SK-N-SH (cell line): ENCODE measurements at regions not wholly inside any gene's neighbourhood (a gene's known extent, or its start where the extent isn't known, plus 50 kb on each side); places are given as distances from the start of the nearest gene placed in this dataset.
A peak's percentile ranks its signal among the peaks of the same experiment; 100 is the strongest.
"Not testable (repeated sequence)": the region's sequence is repeated elsewhere in the genome, so short reads cannot be mapped to it uniquely, and the experiment has no call there.

Source experiments
- CTCF ChIA-PET: fragments of 300-600, 350-600 bp; formaldehyde crosslinking; extraction: SDS; loops from one replicate; lab custom pipeline; 2021; lab: Yijun Ruan, JAX
- POLR2A ChIA-PET: fragments of 350-600 bp; sonication (Branson Sonifier 250); formaldehyde crosslinking; extraction: SDS; loops from one replicate; lab custom pipeline; 2020; ENCODE audit warnings: antibody characterized with exemption, inconsistent platforms; lab: Yijun Ruan, JAX
- DNase-seq: peaks from one replicate; pipeline ENCODE4 v3.0.0; 2012
- H2AFZ ChIP-seq: fragments of 200-600 bp; sonication (generic); 2 replicates; pipeline ENCODE4 v1.8.1; 2016; ENCODE audit warnings: antibody characterized with exemption, mild to moderate bottlenecking, low read depth
- H3F3A ChIP-seq: fragments of 200-600 bp; sonication (generic); replicated peaks from 2 replicates; pipeline ENCODE3; 2016; ENCODE audit warnings: antibody characterized with exemption, mild to moderate bottlenecking; ENCODE audit not compliant: insufficient read depth
- H3K27ac ChIP-seq, 2 experiments: fragments of 200-500 bp in 1 of 2; fragments of 200-600 bp in 1 of 2; sonication (Bioruptor generic) in 1 of 2; sonication (generic), shearing (Covaris generic) in 1 of 2; 2 replicates each; pipeline versions ENCODE4 v1.5.1 to v1.6.1; 2014 to 2016; ENCODE audit warnings: low read depth in 2 of 2, inconsistent platforms in 1 of 2, low read length in 1 of 2, mild to moderate bottlenecking in 1 of 2, mixed read lengths in 1 of 2
- H3K27me3 ChIP-seq: fragments of 200-600 bp; sonication (generic), shearing (Covaris generic); 2 replicates; pipeline ENCODE4 v1.6.1; 2016; ENCODE audit warnings: mixed run types; ENCODE audit not compliant: insufficient read depth
- H3K36me3 ChIP-seq, 2 experiments: fragments of 200-500 bp in 1 of 2; fragments of 200-600 bp in 1 of 2; sonication (Bioruptor generic) in 1 of 2; sonication (generic) in 1 of 2; replicated peaks in 1 of 2; 2 replicates each; pipeline versions ENCODE3 to v1.5.1; 2014 to 2016; ENCODE audit warnings: low read length in 1 of 2, mild to moderate bottlenecking in 1 of 2; ENCODE audit not compliant: insufficient read depth in 2 of 2, control insufficient read depth in 1 of 2
- H3K4me1 ChIP-seq, 2 experiments: fragments of 200-500 bp in 1 of 2; fragments of 200-600 bp in 1 of 2; sonication (Bioruptor generic) in 1 of 2; sonication (generic), shearing (Covaris generic) in 1 of 2; 2 replicates each; pipeline versions ENCODE4 v1.5.1 to v1.6.1; 2014 to 2016; ENCODE audit warnings: low read depth in 1 of 2, low read length in 1 of 2, mixed run types in 1 of 2; ENCODE audit not compliant: insufficient read depth in 2 of 2, control insufficient read depth in 1 of 2
- H3K4me2 ChIP-seq: fragments of 200-600 bp; sonication (generic), shearing (Covaris generic); 2 replicates; pipeline ENCODE4 v1.6.1; 2017; ENCODE audit warnings: mixed run types
- H3K4me3 ChIP-seq, 2 experiments: fragments of 200-500 bp in 1 of 2; fragments of 200-600 bp in 1 of 2; sonication (Bioruptor generic) in 1 of 2; sonication (generic), shearing (Covaris generic) in 1 of 2; 2 replicates each; pipeline versions ENCODE4 v1.5.1 to v1.8.1; 2014 to 2016; ENCODE audit warnings: low read depth in 2 of 2, inconsistent platforms in 1 of 2, low read length in 1 of 2, mild to moderate bottlenecking in 1 of 2, mixed read lengths in 1 of 2, moderate library complexity in 1 of 2
- H3K79me2 ChIP-seq: fragments of 200-600 bp; sonication (generic); 2 replicates; pipeline ENCODE4 v1.8.1; 2017; ENCODE audit warnings: mild to moderate bottlenecking; ENCODE audit not compliant: insufficient read depth
- H3K9ac ChIP-seq: fragments of 200-600 bp; sonication (generic); 2 replicates; pipeline ENCODE4 v1.6.1; 2017; ENCODE audit warnings: mixed run types
- H3K9me2 ChIP-seq: fragments of 200-600 bp; sonication (generic); 2 replicates; pipeline ENCODE4 v1.6.1; 2017; ENCODE audit warnings: mixed run types
- H3K9me3 ChIP-seq: fragments of 200-600 bp; sonication (generic); 2 replicates; pipeline ENCODE4 v1.6.1; 2017; ENCODE audit warnings: mixed run types, mild to moderate bottlenecking, moderate library complexity
- H4K20me1 ChIP-seq: fragments of 200-600 bp; sonication (generic); 2 replicates; pipeline ENCODE4 v1.6.1; 2017; ENCODE audit warnings: mild to moderate bottlenecking, mixed run types; ENCODE audit not compliant: insufficient read depth
- CHD2 ChIP-seq: fragments of 150-350 bp; IDR thresholded peaks from 2 replicates; pipeline ENCODE4 v1.6.1; 2018; ENCODE audit warnings: low read length; ENCODE audit not compliant: partially characterized antibody
- CTCF ChIP-seq: fragments of 200-600 bp; sonication (generic); IDR thresholded peaks from 2 replicates; pipeline ENCODE4 v1.6.1; 2017; ENCODE audit warnings: antibody characterized with exemption, mild to moderate bottlenecking, moderate library complexity
- ELF1 ChIP-seq: IDR thresholded peaks from 2 replicates; pipeline ENCODE4 v1.4.0; 2012
- FOSL2 ChIP-seq: IDR thresholded peaks from 2 replicates; pipeline ENCODE4 v1.4.0; 2012; ENCODE audit warnings: low read depth, mild to moderate bottlenecking, moderate library complexity, borderline replicate concordance
- FOXJ3 ChIP-seq: sonication (generic); formaldehyde crosslinking; IDR thresholded peaks from 2 replicates; pipeline ENCODE4 v1.5.1; 2020; ENCODE audit warnings: mild to moderate bottlenecking, missing genetic modification reagents
- GATA2 ChIP-seq: sonication (generic); formaldehyde crosslinking; IDR thresholded peaks from 2 replicates; pipeline ENCODE4 v1.5.0; 2020; ENCODE audit warnings: mild to moderate bottlenecking, missing genetic modification reagents
- JUND ChIP-seq: IDR thresholded peaks from 2 replicates; pipeline ENCODE4 v1.4.0; 2012
- MXI1 ChIP-seq: IDR thresholded peaks from 2 replicates; pipeline ENCODE4 v1.6.1; 2012; ENCODE audit warnings: mild to moderate bottlenecking, low read depth, low read length, improper control_type of control experiment
- NRF1 ChIP-seq: IDR thresholded peaks from 2 replicates; pipeline ENCODE4 v1.6.1; 2012; ENCODE audit warnings: low read depth, mild to moderate bottlenecking, low read length
- POLR2AphosphoS5 ChIP-seq: IDR thresholded peaks from 2 replicates; pipeline ENCODE4 v1.6.1; 2012; ENCODE audit warnings: low read depth, low read length
- RFX5 ChIP-seq: IDR thresholded peaks from 2 replicates; pipeline ENCODE4 v1.6.1; 2012; ENCODE audit warnings: mild to moderate bottlenecking, improper control_type of control experiment, low read length
- SIN3A ChIP-seq: IDR thresholded peaks from 2 replicates; pipeline ENCODE4 v1.6.1; 2012; ENCODE audit warnings: low read depth, mild to moderate bottlenecking, low read length, moderate library complexity, borderline replicate concordance
- SMC3 ChIP-seq: IDR thresholded peaks from 2 replicates; pipeline ENCODE4 v1.6.1; 2012; ENCODE audit warnings: low read depth, low read length, improper control_type of control experiment
- TCF12 ChIP-seq: IDR thresholded peaks from 2 replicates; pipeline ENCODE4 v1.4.0; 2012
- TEAD4 ChIP-seq: IDR thresholded peaks from 2 replicates; pipeline ENCODE4 v1.4.0; 2012; ENCODE audit warnings: mild to moderate bottlenecking, borderline replicate concordance; ENCODE audit not compliant: insufficient read depth
- USF1 ChIP-seq: IDR thresholded peaks from 2 replicates; pipeline ENCODE4 v1.4.0; 2012; ENCODE audit warnings: low read depth, borderline replicate concordance
- USF2 ChIP-seq: fragments of 150-350 bp; IDR thresholded peaks from 2 replicates; pipeline ENCODE4 v1.6.1; 2017; ENCODE audit warnings: antibody characterized with exemption, low read length, low read depth, borderline replicate concordance
- YY1 ChIP-seq: IDR thresholded peaks from 2 replicates; pipeline ENCODE4 v1.4.0; 2012; ENCODE audit warnings: low read depth, mild to moderate bottlenecking
- WGBS: methylation state at CpG from one replicate; pipeline ENCODE4 v1.1.6; 2017; ENCODE audit warnings: low lambda C conversion rate; 5-methylcytosine and 5-hydroxymethylcytosine counted together

- peaks cover 14% of the 10 kb centered on the region for H3F3A ChIP-seq
- 58% methylated on average over 1 of the region's 1 CpG for WGBS
- H3K4me3 ChIP-seq, H3K27ac ChIP-seq, H3K9me2 ChIP-seq, POLR2A ChIA-PET, H3K79me2 ChIP-seq, H3K27me3 ChIP-seq, CTCF ChIA-PET, DNase-seq, H3K36me3 ChIP-seq, H4K20me1 ChIP-seq, H3K4me2 ChIP-seq, H3K9ac ChIP-seq, H3K9me3 ChIP-seq: not testable (repeated sequence)
- peaks cover 0 to 14% of the 10 kb centered on the region in 2 experiments; a peak in 2 of 4 replicates for H3K4me1 ChIP-seq
- peak overlapping the region; percentile 44; the same call in 1 of the 2 replicates for H2AFZ ChIP-seq
Measured at GRCh38 chr4:124978536-124978935, 266.0 kb upstream of the ANKRD50 start.

GRCh38 chr4:124977045-124977444 lies 264.5 kb upstream of the ANKRD50 start:
- Histone ChIP-seq H3K27ac (no peak overlapping the region), H3F3A (peaks cover 14% of the 10 kb centered on the region), H3K4me2 (no peak overlapping the region), H4K20me1 (no peaks in the 10 kb centered on the region), H3K9me3 (no peaks in the 10 kb centered on the region), H3K9me2 (no peaks in the 10 kb centered on the region), H3K4me1 (peaks cover 0 to 14% of the 10 kb centered on the region in 2 experiments; a peak in 2 of 4 replicates), H3K9ac (no peak overlapping the region), H3K79me2 (no peaks in the 10 kb centered on the region), H3K27me3 (no peaks in the 10 kb centered on the region), H3K4me3 (no peak overlapping the region), H3K36me3 (no peaks in the 10 kb centered on the region), H2AFZ (peak overlapping the region; percentile 5; the same call in 1 of the 2 replicates)
- DNase-seq, result no peak
- ChIA-PET POLR2A (no interaction called here), CTCF (no interaction called here)
- no peak for TF ChIP-seq TEAD4
- TF ChIP-seq POLR2AphosphoS5, result no peak
- no peak for TF ChIP-seq CHD2
- no peak for TF ChIP-seq SIN3A
- TF ChIP-seq YY1, result no peak
- TF ChIP-seq CTCF, result no peak
- no peak for TF ChIP-seq SMC3
- no peak for TF ChIP-seq JUND
- no peak for TF ChIP-seq USF1
- TF ChIP-seq ELF1, result no peak
- TF ChIP-seq NRF1, result no peak
- no peak for TF ChIP-seq FOXJ3 (CRISPR knock-in tag)
- no peak for TF ChIP-seq MXI1
- TF ChIP-seq USF2, result no peak
- no peak for TF ChIP-seq GATA2 (CRISPR knock-in tag)
- no peak for TF ChIP-seq RFX5
- TF ChIP-seq FOSL2, result no peak
- TF ChIP-seq TCF12, result no peak
